Spleen (tissue), 7 donors: ENCODE measurements at regions not wholly inside any gene's neighbourhood (a gene's known extent, or its start where the extent isn't known, plus 50 kb on each side); places are given as distances from the start of the nearest gene placed in this dataset.

Experiments
- CTCF ChIP-seq, 11 experiments: fragments of 200-600 bp in 7 of 11; fragments of 450-650 bp in 4 of 11; sonication (generic) in 4 of 11; IDR thresholded peaks in 8 of 11; conservative IDR thresholded peaks in 3 of 11; 1 replicate in 7 of 11; 2 replicates in 4 of 11; pipeline versions ENCODE4 v1.4.0 to v1.8.0; 2016 to 2021; ENCODE audit warnings: antibody characterized with exemption in 11 of 11, inconsistent platforms in 4 of 11, mild to moderate bottlenecking in 1 of 11
- POLR2A ChIP-seq, 3 donors: fragments of 450-650 bp; IDR thresholded peaks; one replicate each; pipeline ENCODE4 v1.5.1; 2017; ENCODE audit warnings: antibody characterized with exemption in 3 of 3, mild to moderate bottlenecking in 1 of 3
- POLR2AphosphoS5 ChIP-seq, 3 donors: sonication (generic); formaldehyde crosslinking; IDR thresholded peaks; one replicate each; pipeline ENCODE4 v1.5.1; 2017; ENCODE audit warnings: antibody characterized with exemption in 3 of 3
- donor health status: DM: no; HTN: no; CAD: no; lungs with moderate emphysema.
- donor health status: DM: no; HTN: no; CAD: no.
- donor health status: DM: no; HTN: no; CAD: no.

- TF ChIP-seq POLR2AphosphoS5 (IDR thresholded peaks at IDR 0.05) (no peak), CTCF (IDR thresholded peaks at IDR 0.05 in 8 of 11, conservative IDR thresholded peaks at IDR 0.05 in 3 of 11) (no peak), POLR2A (IDR thresholded peaks at IDR 0.05) (no peak)
Observed at GRCh38 chr2:176407706-176408105, 138.5 kb downstream of the MTX2 start.
